Thymus (tissue), 11 donors: ENCODE measurements at regions not wholly inside any gene's neighbourhood (a gene's known extent, or its start where the extent isn't known, plus 50 kb on each side); places are given as distances from the start of the nearest gene placed in this dataset.

Experiments used
- DNase-seq, 9 donors: peaks; one replicate each; pipeline ENCODE4 v3.0.0-alpha.2; 2013; ENCODE audit warnings: low spot score in 9 of 9, low read depth in 6 of 9, missing footprints in 1 of 9
- H3K27ac ChIP-seq, 2 donors: one replicate each; pipeline ENCODE4 v1.5.1; 2013; ENCODE audit warnings: control low read depth in 1 of 2, low read depth in 1 of 2, low read length in 1 of 2, mild to moderate bottlenecking in 1 of 2, moderate library complexity in 1 of 2
- H3K27me3 ChIP-seq, 2 donors: one replicate each; pipeline ENCODE4 v1.5.1; 2013; ENCODE audit warnings: low read length in 1 of 2; ENCODE audit not compliant: control insufficient read depth in 2 of 2, insufficient read depth in 1 of 2
- H3K36me3 ChIP-seq, 2 donors: one replicate each; pipeline ENCODE4 v1.5.1; 2013; ENCODE audit warnings: low read length in 1 of 2, mild to moderate bottlenecking in 1 of 2, moderate library complexity in 1 of 2; ENCODE audit not compliant: control insufficient read depth in 2 of 2, insufficient read depth in 2 of 2
- H3K4me1 ChIP-seq, 2 donors: one replicate each; pipeline ENCODE4 v1.5.1; 2013; ENCODE audit warnings: low read length in 2 of 2; ENCODE audit not compliant: control insufficient read depth in 2 of 2, insufficient read depth in 2 of 2
- H3K4me3 ChIP-seq, 2 donors: one replicate each; pipeline ENCODE4 v1.5.1; 2013; ENCODE audit warnings: low read length in 2 of 2, control low read depth in 1 of 2, mild to moderate bottlenecking in 1 of 2
- H3K9me3 ChIP-seq, 2 donors: one replicate each; pipeline ENCODE4 v1.5.1; 2013; ENCODE audit warnings: low read length in 1 of 2, mild to moderate bottlenecking in 1 of 2; ENCODE audit not compliant: control insufficient read depth in 2 of 2, insufficient read depth in 1 of 2
- WGBS: extraction: QIAGEN DNeasy Blood & Tissue Kit; methylation state at CpG from one replicate; pipeline ENCODE4 v1.1.7; 2013; 5-methylcytosine and 5-hydroxymethylcytosine counted together
- donor health status: healthy.

DNA sequence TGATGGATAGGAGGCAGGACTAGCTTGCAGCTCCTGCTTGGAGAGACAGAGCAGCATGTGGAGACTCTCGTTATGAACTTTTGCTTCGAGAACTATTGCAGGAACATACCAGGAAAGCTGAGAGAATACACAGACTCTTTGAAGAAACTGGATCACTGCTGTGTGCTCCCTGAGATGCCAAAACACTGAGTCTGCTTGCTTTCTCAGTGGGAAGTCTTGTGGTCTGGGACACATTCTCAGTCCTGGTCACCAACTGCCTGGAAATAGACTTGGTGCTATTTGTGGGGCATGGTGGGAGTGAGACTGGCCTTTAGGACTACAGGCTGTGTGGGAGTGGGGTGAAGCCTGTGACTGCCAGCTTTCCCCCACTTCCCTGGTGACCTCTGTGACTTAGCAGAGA lies 252.6 kb downstream of the MED10 start:
- Histone ChIP-seq H3K4me3 (no peak overlapping the region), H3K9me3 (peaks cover 0 to 18% of the 10 kb centered on the region in 2 donors), H3K27ac (no peak overlapping the region), H3K36me3 (no peaks in the 10 kb centered on the region), H3K27me3 (no peaks in the 10 kb centered on the region), H3K4me1 (no peaks in the 10 kb centered on the region)
- WGBS: 95% methylated on average over 2 of the region's 2 CpGs
- DNase-seq: no peak

DNA sequence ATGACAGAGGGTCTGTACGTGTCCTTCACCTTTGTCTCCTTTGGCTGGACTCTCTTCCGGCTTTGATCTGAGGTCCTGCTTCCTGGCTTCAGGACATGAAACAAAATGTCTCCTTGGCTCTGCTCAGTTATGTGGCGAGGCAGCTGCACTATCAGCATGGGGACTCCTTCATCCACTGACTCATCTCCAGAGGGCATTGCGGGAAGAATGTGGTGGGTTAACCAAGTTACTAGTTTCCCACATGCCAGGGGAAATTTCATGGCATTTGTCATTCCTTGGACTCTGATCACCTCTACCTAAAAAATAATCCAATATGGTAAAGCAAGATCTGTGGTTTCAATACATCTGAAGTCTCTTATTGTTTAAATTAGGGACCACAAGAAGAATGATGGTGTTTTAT lies 259.7 kb downstream of the MED10 start:
- 92% methylated on average over 4 of the region's 4 CpGs for WGBS
- Histone ChIP-seq H3K27ac (no peak overlapping the region), H3K27me3 (no peaks in the 10 kb centered on the region), H3K9me3 (peaks cover 0 to 7% of the 10 kb centered on the region in 2 donors), H3K4me3 (no peak overlapping the region), H3K4me1 (no peaks in the 10 kb centered on the region), H3K36me3 (no peaks in the 10 kb centered on the region)
- DNase-seq: no peak

DNA sequence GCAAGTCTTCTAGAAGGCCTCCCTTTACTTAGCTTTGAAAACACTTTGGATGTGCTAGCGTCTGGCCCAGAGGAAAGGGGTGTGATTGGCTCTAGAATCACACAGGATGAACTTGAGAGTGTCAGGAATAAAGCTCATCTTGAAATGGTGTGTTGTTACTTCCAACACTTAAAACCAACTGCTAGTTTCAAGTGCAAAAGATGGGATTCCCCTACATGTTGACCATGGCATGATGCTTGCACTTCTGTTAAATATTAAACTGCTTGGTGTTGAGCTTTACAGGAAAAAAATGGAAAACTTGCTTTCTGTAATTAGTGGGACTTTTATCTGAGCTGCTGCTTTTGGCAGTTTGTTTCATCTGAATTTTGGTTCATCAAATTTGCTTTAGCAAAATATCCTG lies 261.1 kb downstream of the MED10 start:
- DNase-seq: no peak
- Histone ChIP-seq H3K4me3 (no peak overlapping the region), H3K27me3 (no peaks in the 10 kb centered on the region), H3K9me3 (peaks cover 0 to 3% of the 10 kb centered on the region in 2 donors), H3K4me1 (no peaks in the 10 kb centered on the region), H3K27ac (no peak overlapping the region), H3K36me3 (no peaks in the 10 kb centered on the region)
- WGBS: 81% methylated on average over 1 of the region's 1 CpG

DNA sequence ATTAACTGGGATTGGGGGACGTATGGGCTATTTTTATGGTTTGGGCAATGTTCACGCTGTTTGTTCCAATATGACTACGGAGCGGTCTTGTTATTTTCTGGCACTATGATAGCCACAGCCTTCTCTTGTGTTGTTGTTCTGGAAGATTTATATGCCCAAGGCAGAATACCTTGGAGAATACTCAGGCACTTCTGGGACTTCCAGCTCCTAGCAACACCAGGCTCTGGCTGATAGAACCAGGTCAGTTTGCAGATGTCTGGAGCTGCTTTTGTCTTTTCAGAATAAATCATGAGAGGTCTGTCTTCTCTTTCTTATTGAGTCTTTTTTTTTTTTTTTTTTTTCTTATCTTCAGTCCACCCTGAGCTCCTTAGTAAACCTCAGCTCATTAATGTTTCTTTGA lies 262.5 kb downstream of the MED10 start:
- 98% methylated on average over 4 of the region's 4 CpGs for WGBS
- no peaks in the 10 kb centered on the region for H3K27me3 ChIP-seq
- no peaks in the 10 kb centered on the region for H3K9me3 ChIP-seq
- no peak for DNase-seq
- no peaks in the 10 kb centered on the region for H3K36me3 ChIP-seq
- H3K4me3 ChIP-seq: no peak overlapping the region
- H3K27ac ChIP-seq: no peak overlapping the region
- H3K4me1 ChIP-seq: no peaks in the 10 kb centered on the region

DNA sequence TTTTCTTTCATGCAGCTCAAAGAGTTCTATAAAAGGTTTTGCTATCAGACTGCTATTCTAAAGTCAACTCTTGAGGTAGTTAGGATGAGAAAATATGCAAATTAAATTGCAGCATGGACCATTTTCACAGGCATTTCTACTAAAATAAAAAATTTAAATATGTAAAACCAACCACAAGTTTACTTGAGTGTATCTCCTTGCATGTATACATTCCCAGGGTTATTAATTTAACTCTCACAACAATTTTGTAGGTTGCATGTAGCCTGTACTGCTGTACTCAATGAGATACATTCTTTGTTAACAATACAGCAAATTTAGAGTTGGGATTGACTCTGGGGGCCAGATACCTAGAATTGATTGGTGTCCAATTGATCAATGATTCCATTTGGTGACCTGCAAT lies 265.8 kb downstream of the MED10 start:
- Histone ChIP-seq H3K36me3 (no peaks in the 10 kb centered on the region), H3K27me3 (no peaks in the 10 kb centered on the region), H3K9me3 (no peaks in the 10 kb centered on the region), H3K27ac (no peak overlapping the region), H3K4me3 (no peak overlapping the region), H3K4me1 (no peaks in the 10 kb centered on the region)
- DNase-seq: no peak

DNA sequence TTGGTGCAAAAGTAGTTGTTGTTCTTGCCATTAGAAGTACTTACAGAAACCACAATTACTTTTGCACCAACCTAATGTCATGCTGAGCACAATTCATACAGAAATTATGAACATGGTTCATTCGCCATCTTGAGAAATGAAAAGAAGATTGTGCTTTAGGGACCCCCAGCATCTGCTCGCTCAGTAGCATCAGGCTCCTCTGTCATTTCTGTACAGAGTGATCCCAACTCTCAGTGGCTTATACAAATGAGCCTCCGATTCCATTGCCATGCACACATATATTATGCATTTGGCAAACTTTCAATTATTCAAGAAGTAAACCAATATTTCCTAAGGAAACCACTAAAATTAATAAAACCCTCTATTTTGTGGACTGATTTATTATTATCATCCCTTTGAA lies 266.2 kb downstream of the MED10 start:
- Histone ChIP-seq H3K27ac (no peak overlapping the region), H3K9me3 (no peaks in the 10 kb centered on the region), H3K27me3 (no peaks in the 10 kb centered on the region), H3K4me3 (no peak overlapping the region), H3K36me3 (no peaks in the 10 kb centered on the region), H3K4me1 (no peaks in the 10 kb centered on the region)
- DNase-seq: no peak
- 94% methylated on average over 3 of the region's 3 CpGs for WGBS

DNA sequence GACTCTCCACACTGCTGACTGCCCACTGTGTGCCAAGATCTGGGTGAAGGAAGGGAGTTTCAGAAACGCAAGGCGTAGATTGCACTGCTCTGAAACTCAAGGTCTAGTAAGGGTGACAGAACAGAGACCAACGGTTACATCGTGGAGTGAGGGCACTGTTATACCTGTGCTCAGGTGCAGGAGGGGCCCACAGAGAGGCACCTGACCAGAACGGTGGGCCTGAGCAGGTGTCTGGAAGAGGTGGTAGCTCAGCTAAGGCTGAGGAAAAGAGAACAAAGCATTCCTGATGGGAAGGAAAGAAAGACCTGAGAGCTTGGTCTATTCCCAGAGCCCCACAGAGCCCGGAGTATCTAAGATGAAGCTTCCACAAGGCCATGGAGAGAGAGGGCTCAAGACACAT lies 267.2 kb downstream of the MED10 start:
- 93% methylated on average over 6 of the region's 6 CpGs for WGBS
- H3K36me3 ChIP-seq: no peaks in the 10 kb centered on the region
- H3K27ac ChIP-seq: no peak overlapping the region
- no peaks in the 10 kb centered on the region for H3K27me3 ChIP-seq
- no peaks in the 10 kb centered on the region for H3K9me3 ChIP-seq
- H3K4me3 ChIP-seq: no peak overlapping the region
- H3K4me1 ChIP-seq: no peaks in the 10 kb centered on the region
- no peak for DNase-seq

DNA sequence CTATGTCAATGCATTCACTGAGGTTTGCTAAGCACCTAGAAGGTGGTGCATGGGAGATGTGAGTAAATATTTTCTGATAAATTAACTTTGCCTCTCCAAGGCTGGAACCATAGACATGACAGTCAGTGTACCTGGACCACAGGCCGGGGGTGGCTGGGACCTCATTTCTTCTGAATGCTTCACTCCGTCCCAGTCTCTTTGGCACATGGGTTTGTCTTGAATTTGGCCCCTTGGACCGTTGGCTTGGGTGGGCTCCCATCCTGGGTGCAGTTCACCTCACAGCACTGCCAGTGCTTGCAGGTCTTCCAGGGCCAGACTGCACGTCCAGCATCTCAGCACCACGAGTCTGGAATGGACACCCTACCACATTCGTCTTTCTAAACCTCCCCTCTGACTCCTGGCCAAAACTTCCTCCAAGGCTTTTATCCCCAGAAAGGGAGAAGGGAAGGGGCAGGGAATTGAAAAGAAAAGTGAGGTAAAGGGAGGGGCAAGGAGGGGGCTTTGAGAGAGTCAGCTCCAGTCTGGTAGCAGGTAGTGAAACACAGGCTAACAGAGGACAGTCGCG lies 267.8 kb downstream of the MED10 start:
- H3K27ac ChIP-seq: no peak overlapping the region
- 95% methylated on average over 8 of the region's 8 CpGs for WGBS
- H3K4me3 ChIP-seq: no peak overlapping the region
- H3K36me3 ChIP-seq: no peaks in the 10 kb centered on the region
- H3K27me3 ChIP-seq: no peaks in the 10 kb centered on the region
- no peaks in the 10 kb centered on the region for H3K4me1 ChIP-seq
- no peaks in the 10 kb centered on the region for H3K9me3 ChIP-seq
- DNase-seq: no peak

DNA sequence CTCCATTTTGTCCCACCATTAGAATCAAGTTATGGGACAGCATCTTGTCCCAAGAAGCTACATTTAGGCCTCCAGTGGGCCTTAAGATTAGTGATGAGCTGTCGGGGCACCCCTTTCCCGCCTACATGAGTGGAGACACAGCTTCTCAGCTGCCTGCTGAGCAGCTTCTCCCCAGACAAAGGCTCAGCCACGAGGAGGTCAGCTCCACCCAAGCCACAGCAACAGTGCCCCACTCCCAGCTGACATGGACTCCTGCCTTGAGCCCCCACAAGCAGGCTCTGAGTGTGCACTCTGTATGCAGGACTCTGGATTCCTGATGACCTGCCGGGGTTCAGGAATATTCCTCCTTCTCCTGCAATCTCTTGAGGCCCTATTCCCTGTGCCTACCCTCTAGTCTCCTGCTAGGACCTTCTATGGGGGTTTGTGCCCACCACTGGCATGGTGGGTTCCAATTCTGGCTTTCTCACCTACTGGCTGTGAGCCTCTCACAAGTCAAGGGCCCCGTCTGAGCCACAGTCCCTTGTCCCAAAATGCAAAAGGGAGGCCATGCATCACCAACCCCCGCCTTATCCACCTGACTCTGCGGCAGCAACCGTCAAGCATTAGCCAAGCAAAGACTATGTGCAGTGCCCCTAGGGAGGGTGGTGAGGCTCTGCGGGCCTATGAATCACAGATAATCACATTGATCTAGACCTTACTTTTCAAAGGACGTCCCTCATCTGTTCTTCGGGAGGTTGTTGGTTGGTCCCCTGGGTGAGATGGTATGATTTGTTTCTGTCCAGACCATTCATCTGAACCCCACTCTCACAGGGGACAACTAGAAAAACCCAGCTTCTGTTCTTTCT lies 269.1 kb downstream of the MED10 start:
- no peaks in the 10 kb centered on the region for H3K9me3 ChIP-seq
- 90% methylated on average over 11 of the region's 11 CpGs for WGBS
- H3K4me1 ChIP-seq: no peaks in the 10 kb centered on the region
- H3K27ac ChIP-seq: no peak overlapping the region
- H3K4me3 ChIP-seq: no peak overlapping the region
- no peak for DNase-seq
- H3K27me3 ChIP-seq: no peaks in the 10 kb centered on the region
- no peaks in the 10 kb centered on the region for H3K36me3 ChIP-seq
